ENCODE measurements at regions not wholly inside any gene's neighbourhood (a gene's known extent, or its start where the extent isn't known, plus 50 kb on each side); places are given as distances from the start of the nearest gene placed in this dataset.

DNA sequence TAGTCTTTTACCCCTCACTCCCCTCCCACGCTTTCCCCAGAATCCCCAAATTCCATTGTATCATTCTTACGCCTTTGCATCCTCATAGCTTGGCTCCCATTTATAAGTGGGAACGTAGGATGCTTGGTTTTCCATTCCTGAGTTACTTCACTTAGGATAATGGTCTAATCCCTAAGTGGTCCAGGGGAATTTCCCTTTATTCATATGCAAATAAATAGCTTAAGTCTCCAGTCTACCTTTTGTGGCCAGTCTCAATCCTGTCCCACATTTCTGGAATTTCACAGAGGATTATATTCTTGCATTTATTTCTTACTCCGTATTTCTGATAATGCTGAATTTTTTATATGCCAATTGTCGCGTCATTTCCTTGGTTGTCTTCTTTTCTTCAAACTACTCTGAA, 245.6 kb upstream of the DAB2 start:
- ATAC-seq (no peak), DNase-seq (no peak)
- Histone ChIP-seq H3K4me2 (ENCODE audit: low read length) (no peak overlapping the region), H3K4me3 (ENCODE audit: low read length) (no peak overlapping the region), H2AFZ (ENCODE audit: low read length) (no peak overlapping the region), H3K9me3 (ENCODE audit: low read length) (no peaks in the 10 kb centered on the region), H3K9ac (ENCODE audit: low read length) (no peak overlapping the region), H3K27me3 (ENCODE audit: low read length) (no peaks in the 10 kb centered on the region), H3K9me2 (replicated peaks; ENCODE audit: low read length) (no peaks in the 10 kb centered on the region), H3K27ac (ENCODE audit: low read length) (no peak overlapping the region), H3K4me1 (ENCODE audit: insufficient read depth, low read length) (peaks cover 21% of the 10 kb centered on the region), H4K20me1 (ENCODE audit: low read length) (no peaks in the 10 kb centered on the region), H3K79me2 (ENCODE audit: low read length) (no peaks in the 10 kb centered on the region), H3F3A (ENCODE audit: low read length, unreplicated experiment) (no peaks in the 10 kb centered on the region), H3K36me3 (ENCODE audit: low read depth, low read length) (no peaks in the 10 kb centered on the region)
- ChIA-PET POLR2A (ENCODE audit: unreplicated experiment) (no interaction called here), CTCF (no interaction called here)
- intact Hi-C loops (cut with micrococcal nuclease): no loop called here
- BruUV-seq (replicated peaks): no TSS peak
- no peak for TF ChIP-seq EZH2 (IDR thresholded peaks at IDR 0.05; ENCODE audit: low read length, unreplicated experiment)

DNA sequence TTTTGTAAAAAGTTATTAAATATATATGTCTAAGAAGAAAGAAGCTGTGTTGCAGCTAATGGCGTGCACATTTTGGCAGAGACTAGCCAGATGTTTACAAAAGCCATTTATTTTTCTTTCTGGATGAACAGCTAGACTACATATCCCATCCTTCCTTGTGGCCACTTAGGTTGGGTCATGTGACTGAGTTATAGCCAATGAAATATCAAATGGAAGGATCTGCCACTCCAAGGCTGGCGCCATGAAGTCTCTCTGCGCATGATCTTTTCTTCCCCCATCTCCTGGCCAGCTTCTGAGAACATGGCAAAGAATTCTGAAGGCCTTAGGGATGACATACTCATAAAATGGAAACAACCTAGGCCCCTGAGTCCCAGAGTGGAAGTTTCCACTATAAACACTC, 244.2 kb upstream of the DAB2 start:
- no peaks in the 10 kb centered on the region for H4K20me1 ChIP-seq (ENCODE audit: low read length)
- H3K4me2 ChIP-seq (ENCODE audit: low read length): no peak overlapping the region
- DNase-seq: no peak
- no peak overlapping the region for H3K4me3 ChIP-seq (ENCODE audit: low read length)
- POLR2A ChIA-PET (ENCODE audit: unreplicated experiment): no interaction called here
- no peaks in the 10 kb centered on the region for H3K27me3 ChIP-seq (ENCODE audit: low read length)
- ATAC-seq: no peak
- intact Hi-C loops (cut with micrococcal nuclease): no loop called here
- no peaks in the 10 kb centered on the region for H3K79me2 ChIP-seq (ENCODE audit: low read length)
- H3K9me2 ChIP-seq (replicated peaks; ENCODE audit: low read length): no peaks in the 10 kb centered on the region
- no TSS peak for BruUV-seq (replicated peaks)
- H2AFZ ChIP-seq (ENCODE audit: low read length): no peak overlapping the region
- no peaks in the 10 kb centered on the region for H3F3A ChIP-seq (ENCODE audit: low read length, unreplicated experiment)
- no peak overlapping the region for H3K27ac ChIP-seq (ENCODE audit: low read length)
- no peaks in the 10 kb centered on the region for H3K9me3 ChIP-seq (ENCODE audit: low read length)
- CTCF ChIA-PET: interaction anchor here (0.7 kb wide), 1 partner anchor 88 kb away, joined by 3 read pairs; no protein-coding TSS in a partner anchor
- peaks cover 14% of the 10 kb centered on the region for H3K4me1 ChIP-seq (ENCODE audit: insufficient read depth, low read length)
- H3K36me3 ChIP-seq (ENCODE audit: low read depth, low read length): no peaks in the 10 kb centered on the region
- TF ChIP-seq, protein P1, sequence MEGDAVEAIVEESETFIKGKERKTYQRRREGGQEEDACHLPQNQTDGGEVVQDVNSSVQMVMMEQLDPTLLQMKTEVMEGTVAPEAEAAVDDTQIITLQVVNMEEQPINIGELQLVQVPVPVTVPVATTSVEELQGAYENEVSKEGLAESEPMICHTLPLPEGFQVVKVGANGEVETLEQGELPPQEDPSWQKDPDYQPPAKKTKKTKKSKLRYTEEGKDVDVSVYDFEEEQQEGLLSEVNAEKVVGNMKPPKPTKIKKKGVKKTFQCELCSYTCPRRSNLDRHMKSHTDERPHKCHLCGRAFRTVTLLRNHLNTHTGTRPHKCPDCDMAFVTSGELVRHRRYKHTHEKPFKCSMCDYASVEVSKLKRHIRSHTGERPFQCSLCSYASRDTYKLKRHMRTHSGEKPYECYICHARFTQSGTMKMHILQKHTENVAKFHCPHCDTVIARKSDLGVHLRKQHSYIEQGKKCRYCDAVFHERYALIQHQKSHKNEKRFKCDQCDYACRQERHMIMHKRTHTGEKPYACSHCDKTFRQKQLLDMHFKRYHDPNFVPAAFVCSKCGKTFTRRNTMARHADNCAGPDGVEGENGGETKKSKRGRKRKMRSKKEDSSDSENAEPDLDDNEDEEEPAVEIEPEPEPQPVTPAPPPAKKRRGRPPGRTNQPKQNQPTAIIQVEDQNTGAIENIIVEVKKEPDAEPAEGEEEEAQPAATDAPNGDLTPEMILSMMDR (conservative IDR thresholded peaks at IDR 0.05; ENCODE audit: low read depth, low read length): no peak
- no peak for TF ChIP-seq EZH2phosphoT487 (IDR thresholded peaks at IDR 0.05; ENCODE audit: borderline replicate concordance, low read length)
- TF ChIP-seq EZH2 (IDR thresholded peaks at IDR 0.05; ENCODE audit: low read length, unreplicated experiment): no peak
- H3K9ac ChIP-seq (ENCODE audit: low read length): no peak overlapping the region

DNA sequence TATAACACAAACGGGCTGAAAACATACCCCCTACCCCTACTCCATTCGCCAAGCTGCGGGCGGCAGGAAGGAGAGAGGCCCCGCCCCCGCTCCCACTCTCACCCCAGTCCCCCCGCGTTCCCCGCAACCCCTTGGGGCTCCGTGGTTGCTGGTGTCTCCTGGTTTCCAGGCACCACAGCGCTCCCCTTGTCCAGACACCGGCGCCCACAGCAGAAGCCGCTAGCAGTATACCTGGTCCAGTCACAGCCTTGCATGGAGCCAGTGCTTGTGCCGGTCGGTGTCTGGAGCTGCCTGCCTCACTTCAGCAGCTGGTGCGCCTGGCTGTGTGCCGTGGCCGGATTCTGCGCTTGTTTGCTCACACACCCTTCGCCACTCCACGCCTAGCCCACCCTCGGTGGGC, 240.5 kb upstream of the DAB2 start:
- CTCF ChIA-PET: no interaction called here

More for the DNA sequence above, 240.5 kb upstream of the DAB2 start:
- Histone ChIP-seq H4K20me1 (ENCODE audit: low read length) (no peaks in the 10 kb centered on the region), H3K4me2 (ENCODE audit: low read length) (no peak overlapping the region), H3K9me2 (replicated peaks; ENCODE audit: low read length) (no peaks in the 10 kb centered on the region), H3K79me2 (ENCODE audit: low read length) (no peaks in the 10 kb centered on the region), H3F3A (ENCODE audit: low read length, unreplicated experiment) (no peaks in the 10 kb centered on the region), H3K9me3 (ENCODE audit: low read length) (no peaks in the 10 kb centered on the region), H3K4me3 (ENCODE audit: low read length) (no peak overlapping the region), H3K36me3 (ENCODE audit: low read depth, low read length) (no peaks in the 10 kb centered on the region), H3K4me1 (ENCODE audit: insufficient read depth, low read length) (peaks cover 11% of the 10 kb centered on the region), H3K9ac (ENCODE audit: low read length) (no peak overlapping the region), H3K27ac (ENCODE audit: low read length) (no peak overlapping the region), H2AFZ (ENCODE audit: low read length) (no peak overlapping the region), H3K27me3 (ENCODE audit: low read length) (no peaks in the 10 kb centered on the region)
- no peak for TF ChIP-seq EZH2 (IDR thresholded peaks at IDR 0.05; ENCODE audit: low read length, unreplicated experiment)
- TF ChIP-seq, protein P1 (conservative IDR thresholded peaks at IDR 0.05; ENCODE audit: low read depth, low read length): no peak
- no peak for TF ChIP-seq EZH2phosphoT487 (IDR thresholded peaks at IDR 0.05; ENCODE audit: borderline replicate concordance, low read length)
- POLR2A ChIA-PET (ENCODE audit: unreplicated experiment): no interaction called here
- intact Hi-C loops (cut with micrococcal nuclease): no loop called here
- ATAC-seq (no peak), DNase-seq (no peak)
- no TSS peak for BruUV-seq (replicated peaks)
